ENCODE measurements at regions not wholly inside any gene's neighbourhood (a gene's known extent, or its start where the extent isn't known, plus 50 kb on each side); places are given as distances from the start of the nearest gene placed in this dataset.

DNA sequence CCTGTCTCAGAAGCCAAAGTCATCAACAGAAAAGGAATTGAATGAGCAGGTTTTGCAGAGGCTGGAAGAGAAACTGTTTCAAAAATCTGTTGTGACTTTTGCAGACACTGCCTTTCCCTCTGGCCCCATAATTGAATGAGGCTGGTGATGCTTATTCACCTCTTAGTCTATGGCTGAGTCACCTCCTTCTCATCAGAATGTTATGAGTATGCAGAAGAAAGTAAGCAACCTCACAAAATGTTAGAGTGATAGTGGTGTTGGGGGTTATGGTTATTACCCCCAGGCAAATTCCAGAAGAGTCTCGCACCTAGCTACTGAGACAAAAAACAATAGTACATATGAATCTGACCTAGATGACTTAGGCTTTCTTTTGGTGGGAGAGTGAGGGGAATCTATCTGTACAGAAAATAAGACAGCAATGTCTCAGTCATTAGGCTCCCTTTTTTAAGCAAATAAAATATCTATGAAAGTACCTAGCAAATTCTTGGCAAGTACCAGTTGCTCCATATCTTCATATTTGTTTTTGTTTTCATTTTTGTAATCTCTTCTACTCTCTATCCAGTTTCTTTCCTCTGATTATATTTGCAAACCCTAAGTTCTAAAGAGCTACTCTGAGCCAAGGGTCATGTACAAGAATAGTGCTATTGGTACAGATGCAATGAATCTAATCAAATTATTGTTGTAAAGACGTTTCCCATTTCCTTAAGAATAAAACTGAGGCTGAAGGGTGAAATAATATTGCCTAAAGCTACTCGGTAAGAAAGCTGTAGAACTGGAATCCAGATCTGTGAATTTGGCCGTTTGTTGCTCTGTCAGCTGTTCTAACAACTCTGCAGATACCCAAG lies 498.1 kb upstream of the TNC start:
- DNase-seq (ENCODE audit: low read depth) = peak; percentile 97

DNA sequence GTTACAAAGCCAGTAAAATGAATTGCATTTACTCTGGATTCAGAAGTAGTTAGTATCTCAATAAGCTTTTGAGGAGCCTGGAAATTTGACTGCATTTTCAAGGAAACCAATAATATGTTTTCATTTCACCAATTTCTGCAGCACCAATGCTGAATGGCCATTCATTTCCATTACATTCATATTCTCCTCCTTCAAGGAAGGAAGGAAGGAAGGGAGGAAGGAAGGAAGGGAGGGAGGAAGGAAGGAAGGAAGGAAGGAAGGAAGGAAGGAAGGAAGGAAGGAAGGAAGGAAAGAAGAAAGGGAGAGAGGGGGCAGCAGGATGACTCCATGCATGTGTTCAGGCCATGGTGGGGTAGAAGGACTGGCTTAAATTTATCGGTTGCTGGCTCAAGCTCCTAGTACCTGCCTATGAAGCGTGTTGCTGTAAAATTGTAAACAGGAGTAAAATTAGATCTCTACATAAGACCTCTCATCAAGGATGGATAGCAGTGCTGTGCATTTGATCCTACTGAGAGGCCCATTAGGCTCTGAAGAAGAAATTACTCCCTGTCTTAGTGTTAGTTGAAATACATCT lies 498.8 kb upstream of the TNC start:
- no peak for DNase-seq (ENCODE audit: low read depth)

DNA sequence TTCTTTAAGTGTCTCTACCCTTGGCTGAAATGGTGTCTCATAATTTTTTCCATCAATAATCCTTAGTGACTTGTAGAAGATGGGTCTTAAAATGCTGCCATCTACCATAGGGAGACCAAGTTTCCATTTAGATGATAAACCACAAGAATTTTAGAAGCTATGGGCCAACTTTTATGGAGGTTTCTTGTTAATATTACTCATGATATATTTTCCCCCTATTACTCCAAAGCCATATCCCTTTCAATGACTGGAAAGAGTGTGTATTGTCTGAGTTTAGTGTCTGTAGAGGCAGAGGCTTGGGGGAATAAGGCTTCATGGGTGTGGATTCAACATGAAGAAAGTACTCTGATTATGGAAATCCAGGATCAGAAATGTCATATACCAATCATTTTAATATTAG lies 507.3 kb upstream of the TNC start:
- no peak for DNase-seq (ENCODE audit: low read depth)

DNA sequence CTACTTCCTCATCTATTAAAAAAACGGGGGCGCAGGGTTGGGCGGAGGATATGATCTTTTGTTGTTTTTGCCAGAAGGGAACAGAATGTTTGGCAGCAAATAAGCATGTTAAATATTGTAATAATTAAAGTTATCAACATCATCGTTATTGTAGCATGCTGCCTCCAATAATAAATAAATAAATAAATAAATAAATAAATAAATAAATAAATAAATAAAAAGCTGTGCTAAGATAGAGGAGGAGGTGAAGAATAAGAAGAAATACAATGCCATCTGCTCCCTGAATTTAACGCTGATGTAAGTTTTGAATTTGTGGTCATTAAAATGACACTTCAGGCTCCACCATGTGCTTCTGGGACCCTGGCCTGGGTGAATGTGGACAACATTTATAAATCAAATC lies 508.0 kb upstream of the TNC start:
- DNase-seq (ENCODE audit: low read depth) = no peak

DNA sequence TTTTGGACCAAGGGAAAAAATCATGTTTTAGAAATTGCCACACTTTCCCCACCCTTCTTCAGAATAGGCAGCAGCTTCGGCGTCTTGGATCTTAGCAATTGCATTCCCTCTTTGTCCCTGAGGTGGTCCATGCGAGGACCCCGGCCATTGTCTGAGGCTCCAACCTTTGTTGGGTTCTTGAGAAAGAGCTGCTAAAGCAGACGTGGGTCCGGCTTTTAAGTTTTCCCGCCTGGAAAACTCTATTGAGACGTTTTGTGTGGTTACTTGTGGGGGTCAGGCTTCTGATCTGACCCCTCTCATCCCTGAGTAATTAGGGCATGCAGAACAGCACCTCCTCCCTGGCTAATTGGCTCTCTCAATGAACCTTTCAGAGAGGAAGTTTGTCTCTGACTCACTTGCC lies 509.6 kb upstream of the TNC start:
- DNase-seq (ENCODE audit: low read depth) = no peak

DNA sequence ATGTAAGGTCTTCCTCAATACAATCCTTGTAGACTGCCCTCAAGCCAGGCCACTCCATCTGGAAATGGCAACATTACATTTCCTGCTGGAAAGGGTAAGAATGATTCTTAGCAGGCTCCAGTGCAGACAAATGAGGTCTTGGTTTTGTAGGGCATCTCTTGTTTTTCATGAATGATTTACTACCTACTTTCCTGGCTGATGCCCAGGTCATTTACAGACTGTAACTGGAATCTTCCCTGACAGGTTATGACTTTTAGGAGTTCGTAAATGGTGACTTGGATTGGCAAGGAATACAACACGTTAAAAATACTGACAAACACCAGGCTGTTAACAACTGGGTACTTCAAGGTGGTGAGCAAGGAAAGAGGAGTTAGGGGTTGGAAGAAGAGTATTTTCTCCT lies 510.5 kb upstream of the TNC start:
- no peak for DNase-seq (ENCODE audit: low read depth)

DNA sequence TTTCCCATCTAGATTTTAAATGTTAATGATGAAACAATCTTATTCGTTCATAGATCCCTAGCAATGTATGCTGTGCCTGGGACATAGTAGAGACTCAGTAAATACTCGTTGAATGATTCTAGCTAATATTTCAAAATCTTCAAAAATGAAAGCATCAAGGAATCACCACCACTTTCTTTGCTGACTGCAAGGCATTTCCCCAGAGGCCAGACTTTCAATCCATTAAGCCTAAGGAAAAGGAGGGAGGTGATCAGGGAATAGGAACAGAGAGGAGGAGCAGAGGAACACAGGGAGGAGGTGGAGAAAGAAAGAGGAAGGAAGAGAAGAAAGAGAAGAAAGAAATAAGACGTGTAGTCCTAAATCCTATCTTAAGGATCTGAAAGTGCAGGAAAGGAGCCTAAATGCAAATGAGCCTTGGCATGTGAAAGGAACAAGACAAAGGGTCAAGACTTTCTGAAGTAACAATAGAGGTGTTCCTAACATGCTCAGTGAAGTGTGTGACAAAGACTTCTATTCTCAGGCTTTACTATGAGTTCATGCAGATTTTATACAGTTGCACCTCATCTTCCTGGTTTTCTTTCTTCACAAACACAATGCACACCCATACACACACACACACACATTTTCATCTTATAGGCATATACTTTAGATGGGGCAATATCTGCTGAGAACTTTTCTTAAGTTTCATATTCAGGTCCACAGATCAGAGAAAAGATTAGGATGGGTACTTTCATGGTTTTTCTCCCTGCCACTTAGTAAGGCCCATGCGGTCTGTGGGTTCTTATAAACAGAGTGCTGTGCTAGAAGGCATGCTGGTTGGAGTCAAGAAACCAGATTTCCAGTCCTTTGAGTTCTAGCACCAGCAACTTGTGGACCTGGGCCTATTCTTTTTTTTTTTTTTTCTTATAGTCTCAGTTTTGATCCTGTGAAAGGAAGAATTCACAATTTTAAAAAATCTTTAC lies 512.2 kb upstream of the TNC start:
- no peak for DNase-seq (ENCODE audit: low read depth)

DNA sequence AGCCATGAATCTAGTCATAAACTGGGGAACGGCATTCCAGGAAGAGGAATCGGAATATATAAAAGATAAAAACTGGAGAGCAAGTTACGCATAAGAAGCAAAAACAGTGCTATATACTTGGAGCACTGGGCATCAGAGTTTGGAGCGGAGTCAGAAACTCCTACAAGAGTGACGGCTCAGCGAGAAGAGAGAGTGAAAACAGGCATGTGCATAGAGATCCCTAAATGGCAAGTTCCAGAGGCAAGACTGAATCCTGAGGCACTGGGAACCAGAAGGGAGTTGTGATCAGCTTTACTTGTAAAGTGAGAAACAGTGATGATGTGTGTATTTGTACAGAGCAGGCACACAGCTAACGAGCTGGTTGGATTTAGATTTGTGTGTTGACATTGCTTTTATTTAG lies 514.4 kb upstream of the TNC start:
- no peak for DNase-seq (ENCODE audit: low read depth)

DNA sequence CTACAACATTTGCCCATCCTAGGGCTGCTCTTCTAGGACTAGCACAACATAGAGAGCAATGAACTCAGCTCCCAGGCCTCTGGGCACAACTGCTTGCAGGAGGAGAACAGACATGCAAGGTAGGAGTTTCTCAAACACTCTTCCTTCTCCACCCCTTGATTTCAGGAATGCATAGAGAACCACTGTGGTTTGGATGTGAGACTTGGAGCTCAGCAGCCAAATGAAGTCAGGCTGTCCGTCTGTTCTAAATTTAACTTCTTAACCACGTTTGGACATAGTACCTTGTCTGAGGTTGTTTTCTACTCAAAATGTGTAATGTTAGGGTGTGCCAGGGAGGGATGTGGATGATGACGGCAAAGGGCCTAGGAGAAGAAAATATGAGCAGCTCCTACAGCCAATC lies 515.1 kb upstream of the TNC start:
- DNase-seq (ENCODE audit: low read depth) = peak; percentile 28

DNA sequence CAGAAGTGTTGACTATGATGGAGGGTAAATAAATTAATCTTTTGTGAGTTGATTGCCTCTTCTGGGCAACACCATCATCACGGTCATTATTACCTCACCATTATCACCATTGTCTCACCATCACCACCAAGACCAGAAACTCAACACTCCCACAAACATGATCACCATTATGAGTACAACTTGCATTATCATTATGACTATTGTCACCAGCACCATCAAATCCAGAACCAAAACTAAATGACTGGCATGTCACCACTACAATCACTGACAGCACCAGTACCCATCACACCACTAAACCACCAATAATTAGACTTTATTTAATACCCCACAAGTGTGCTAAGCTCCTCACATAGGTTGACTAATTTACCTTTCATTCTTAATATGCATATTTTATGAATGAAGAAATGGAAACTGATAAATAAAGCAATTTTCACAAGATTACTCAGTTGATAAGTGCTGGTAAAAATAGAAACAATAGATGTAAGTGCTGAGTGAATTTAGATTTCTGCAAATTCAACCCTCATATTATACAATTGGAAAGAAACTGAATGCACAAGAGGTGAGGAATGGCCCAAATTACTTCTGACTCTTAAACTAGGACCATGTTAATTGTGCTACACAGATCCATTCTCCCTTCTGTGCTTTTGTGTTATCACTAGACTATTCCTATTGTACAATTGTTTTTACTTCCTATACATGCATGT lies 517.8 kb upstream of the PAPPA start:
- no peak for DNase-seq (ENCODE audit: low read depth)

DNA sequence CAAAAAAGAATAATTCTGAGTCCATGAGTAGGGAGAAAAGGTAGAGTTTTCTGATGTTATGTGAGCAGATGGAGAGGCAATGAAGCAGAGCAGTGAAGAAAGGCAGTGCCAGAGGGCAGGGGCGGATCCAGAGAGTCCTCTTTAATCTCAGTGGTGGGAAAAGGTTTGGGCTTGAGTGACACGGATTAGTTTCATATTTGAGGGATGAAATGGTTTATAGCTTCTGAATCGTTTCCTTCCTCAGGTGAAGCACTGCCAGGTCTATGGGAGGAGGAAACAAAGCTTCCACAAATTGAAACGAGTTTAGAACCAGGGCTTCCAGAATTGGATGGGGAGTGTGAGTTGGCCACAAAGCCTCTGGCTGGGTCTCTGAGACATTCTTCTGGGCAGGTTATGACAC lies 517.0 kb upstream of the PAPPA start:
- peak; percentile 37 for DNase-seq (ENCODE audit: low read depth)

DNA sequence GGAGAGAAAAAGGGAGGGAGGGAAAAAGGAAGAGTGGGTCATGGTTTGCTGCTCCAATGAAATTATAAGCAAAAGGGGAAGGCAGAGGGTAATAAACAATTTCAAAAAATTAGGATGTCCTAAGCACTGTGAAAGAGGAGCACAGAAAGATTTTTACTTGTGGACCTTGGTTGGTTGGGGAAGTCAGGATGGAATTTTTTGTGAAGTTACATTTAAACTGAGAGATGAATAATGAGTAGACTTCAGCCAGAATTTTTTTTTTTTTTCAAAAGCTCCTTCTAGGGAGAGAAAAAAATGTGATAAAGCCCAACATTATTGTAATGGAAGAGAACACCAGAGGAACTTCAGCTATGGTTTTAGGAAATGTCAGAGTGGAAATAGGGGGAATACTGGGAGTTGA lies 515.9 kb upstream of the PAPPA start:
- DNase-seq (ENCODE audit: low read depth) = no peak

DNA sequence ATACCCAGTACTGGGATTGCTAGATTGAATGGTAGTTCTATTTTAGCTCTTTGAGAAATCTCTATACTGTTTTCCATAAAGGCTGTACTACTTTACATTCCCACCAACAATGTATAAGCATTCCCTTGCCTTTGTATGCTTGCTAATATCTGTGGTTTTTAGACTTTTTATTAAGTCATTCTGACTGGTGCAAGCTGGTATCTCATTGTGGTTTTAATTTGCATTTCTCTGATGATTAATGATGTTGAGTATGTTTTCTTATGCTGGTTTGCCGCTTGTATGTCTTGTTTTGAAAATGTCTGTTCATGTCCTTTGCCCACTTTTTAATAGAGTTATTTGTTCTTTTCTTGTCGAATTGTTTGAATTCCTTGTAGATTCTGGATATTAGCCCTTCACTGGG lies 512.7 kb upstream of the PAPPA start:
- DNase-seq (ENCODE audit: low read depth) = peak; percentile 68

DNA sequence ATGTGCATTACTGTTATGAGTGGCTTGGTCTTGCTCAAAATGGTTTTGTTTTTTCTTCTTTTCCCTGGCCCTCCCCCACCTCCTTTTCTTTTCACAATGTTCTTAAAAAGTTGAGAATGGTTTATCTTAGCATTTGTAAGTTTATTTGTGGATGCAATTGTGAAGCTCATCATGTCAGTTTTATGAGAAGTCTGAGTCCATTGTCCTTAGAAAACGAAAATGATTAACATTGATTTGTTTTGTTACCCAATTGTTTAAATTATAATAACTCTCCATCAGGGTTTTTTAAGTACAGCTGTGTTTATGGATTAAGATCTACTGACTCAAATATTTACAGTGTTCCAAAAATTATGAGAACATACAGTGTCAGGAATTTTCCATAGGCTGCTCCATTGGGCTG lies 511.3 kb upstream of the PAPPA start:
- no peak for DNase-seq (ENCODE audit: low read depth)

DNA sequence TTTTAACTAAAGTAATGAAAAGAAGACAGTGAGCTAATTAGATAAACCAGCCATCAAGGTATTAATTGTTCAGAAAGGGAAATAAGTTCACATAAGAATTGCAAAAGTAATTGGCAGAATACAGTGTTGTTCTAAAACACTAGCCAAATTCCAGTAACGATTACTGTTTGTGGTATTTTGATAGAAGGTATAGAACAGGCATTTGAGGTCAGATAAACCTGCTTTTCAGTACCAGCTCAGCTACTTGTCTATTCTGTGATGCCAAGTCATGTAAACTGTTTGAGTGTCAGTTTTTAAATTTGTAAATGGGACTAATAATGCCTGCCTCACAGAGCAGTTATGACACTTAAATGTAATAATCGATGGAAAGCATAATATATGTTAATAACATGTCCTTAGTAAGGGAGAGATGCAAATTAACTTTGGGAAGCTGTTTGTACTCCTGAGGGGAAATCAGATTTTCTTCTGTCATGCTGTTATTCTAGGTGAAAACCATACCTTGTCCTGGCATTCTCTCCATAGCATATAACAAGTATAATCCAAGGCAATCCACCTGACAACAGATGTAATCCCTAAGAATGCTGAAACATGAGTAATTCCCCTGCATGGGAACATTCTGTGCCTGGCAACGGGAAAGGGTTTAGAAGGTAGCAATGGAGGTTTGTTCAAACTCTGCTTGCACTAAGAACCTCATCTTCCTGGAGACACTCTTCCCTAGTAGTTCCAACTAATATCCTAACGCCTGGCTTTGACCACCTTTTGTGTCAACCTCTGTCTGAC lies 509.5 kb upstream of the PAPPA start:
- no peak for DNase-seq (ENCODE audit: low read depth)

DNA sequence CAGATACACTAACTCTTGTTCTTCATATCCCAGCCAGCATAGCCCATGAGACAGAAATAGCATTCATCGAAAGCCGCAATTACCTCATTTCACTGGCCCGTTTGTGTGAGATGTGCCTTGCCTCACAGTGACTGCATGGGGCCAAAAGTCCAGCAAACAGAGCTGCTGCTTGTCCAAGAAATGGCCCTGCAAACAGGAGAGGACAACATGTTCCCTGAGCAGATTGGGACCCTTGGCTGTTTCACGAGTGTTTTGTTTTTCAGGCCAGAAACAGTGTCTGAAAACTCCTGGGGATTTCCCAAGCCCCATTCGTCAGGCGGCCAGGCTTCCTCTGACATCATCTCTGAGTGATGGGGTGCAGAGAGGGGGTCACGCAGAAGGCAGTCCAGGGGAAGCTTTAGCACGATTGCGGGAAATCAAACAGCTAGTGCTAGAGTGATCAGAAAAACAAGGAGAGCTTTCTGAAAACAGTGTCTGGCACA lies 503.6 kb upstream of the PAPPA start:
- DNase-seq (ENCODE audit: low read depth) = peak; percentile 99

DNA sequence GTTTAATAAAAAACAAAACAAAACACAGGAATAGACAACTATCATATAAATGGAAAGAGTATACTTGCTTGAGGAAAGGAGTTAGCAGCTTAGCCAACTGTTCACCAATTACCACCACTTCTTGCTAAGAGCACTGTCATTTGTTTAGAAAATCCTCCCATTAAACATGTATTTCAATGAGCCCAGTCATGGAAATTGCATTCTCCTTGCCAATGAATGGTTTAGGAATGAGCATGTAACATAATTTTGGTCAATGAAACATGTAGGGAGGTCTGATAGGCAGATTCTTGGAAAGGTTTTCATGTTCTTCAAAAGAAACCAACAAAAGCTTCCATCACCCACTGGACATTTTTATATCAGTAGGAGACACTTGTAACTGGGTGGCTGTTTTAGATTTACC lies 502.8 kb upstream of the PAPPA start:
- peak; percentile 90 for DNase-seq (ENCODE audit: low read depth)

DNA sequence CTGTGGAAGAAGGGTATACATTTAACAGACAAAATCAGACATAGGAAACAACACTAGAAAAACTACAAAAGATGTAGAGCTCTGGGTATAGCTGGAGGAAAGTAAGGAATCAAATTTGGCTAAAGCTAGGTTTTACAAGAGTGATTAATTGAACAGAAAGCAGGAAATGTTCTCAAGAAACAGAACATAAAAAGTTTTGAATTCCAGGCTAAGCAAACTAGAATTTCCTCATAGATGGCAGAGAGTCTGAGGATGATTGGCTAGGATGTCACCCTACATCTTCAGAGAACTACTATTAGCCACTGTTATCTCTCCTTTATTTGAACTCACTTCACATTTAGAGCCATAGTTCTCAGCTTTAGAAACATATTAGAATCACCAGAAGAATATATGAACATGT lies 502.1 kb upstream of the PAPPA start:
- no peak for DNase-seq (ENCODE audit: low read depth)

DNA sequence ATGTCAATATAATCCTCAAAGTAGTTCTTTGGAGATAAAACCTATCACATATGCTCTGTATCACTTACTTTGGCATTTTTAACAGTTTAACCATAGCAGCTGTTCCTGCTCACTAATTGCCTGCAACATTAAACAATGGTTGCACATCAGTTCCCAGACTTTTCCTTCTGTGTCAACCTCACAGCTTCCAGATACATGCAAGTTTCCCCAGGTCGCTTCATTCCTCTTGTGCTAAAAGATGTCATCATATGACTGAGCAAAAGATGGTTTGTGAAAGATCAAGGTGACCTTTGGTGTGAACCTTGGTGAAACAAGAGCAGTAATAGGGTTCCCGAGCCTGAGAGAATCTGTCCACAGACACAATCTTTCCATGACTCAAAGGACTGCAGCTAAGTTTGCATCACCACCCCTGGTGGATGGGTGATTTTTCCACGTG lies 500.4 kb upstream of the PAPPA start:
- DNase-seq (ENCODE audit: low read depth) = no peak

DNA sequence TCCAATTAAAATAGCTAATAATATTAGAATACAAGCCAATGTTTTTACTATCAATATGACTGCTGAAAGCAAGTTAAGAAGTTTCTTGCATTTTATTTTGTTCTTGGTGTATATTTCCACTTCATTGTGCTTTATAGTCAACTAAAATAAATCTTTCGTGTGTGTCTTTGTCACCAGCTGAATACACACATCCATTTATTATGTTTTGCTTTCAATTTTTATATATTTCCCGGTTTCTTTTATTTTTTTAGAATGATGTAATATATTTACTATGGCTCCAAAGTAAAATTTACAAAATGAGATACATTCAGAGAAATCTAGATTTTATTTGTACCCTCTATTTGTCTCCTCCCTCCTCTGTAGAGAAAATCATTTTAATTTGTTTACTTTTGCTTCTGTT lies 495.9 kb upstream of the PAPPA start:
- DNase-seq (ENCODE audit: low read depth) = no peak

DNA sequence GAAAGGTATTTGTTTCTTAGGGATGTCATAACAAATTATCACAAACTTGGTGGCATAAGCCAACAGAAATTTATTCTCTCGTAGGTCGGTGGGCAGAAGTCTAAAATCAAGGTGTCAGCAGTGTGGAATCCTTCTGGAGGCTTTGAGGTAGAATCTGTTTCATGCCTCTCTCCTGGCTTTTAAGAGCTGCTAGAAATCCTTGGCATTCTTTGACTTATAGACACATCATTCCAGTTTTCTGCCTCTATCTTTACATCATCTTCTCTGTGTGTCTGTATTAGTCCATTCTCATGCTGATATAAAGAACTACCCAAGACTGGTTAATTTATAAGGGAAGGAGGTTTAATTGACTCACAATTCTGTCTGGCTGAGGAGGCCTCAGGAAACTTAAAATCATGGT lies 488.1 kb upstream of the PAPPA start:
- DNase-seq (ENCODE audit: low read depth) = no peak
